Mesothelial cell of epicardium (in vitro differentiated cells): ENCODE measurements at regions not wholly inside any gene's neighbourhood (a gene's known extent, or its start where the extent isn't known, plus 50 kb on each side); places are given as distances from the start of the nearest gene placed in this dataset.

Source experiments
- DNase-seq, 2 experiments: peaks; one replicate each; pipeline ENCODE4 v3.0.0; 2021; ENCODE audit warnings: low spot score in 2 of 2; ENCODE audit not compliant: unreplicated experiment in 2 of 2
- H3K27ac Mint-ChIP-seq: 2 replicates; pipeline ENCODE4 v1.8.0; 2021; ENCODE audit warnings: mixed read lengths
- H3K27me3 Mint-ChIP-seq: 2 replicates; pipeline ENCODE4 v1.8.0; 2021; ENCODE audit warnings: low read depth, mixed read lengths
- H3K36me3 Mint-ChIP-seq: 2 replicates; pipeline ENCODE4 v1.8.0; 2021; ENCODE audit warnings: mixed read lengths
- H3K4me1 Mint-ChIP-seq: 2 replicates; pipeline ENCODE4 v1.8.0; 2021; ENCODE audit warnings: mixed read lengths
- H3K4me3 Mint-ChIP-seq: 2 replicates; pipeline ENCODE4 v1.8.0; 2021; ENCODE audit warnings: mild to moderate bottlenecking, moderate library complexity, mixed read lengths
- H3K9me3 Mint-ChIP-seq: 2 replicates; pipeline ENCODE4 v1.8.0; 2021; ENCODE audit warnings: mixed read lengths
- CTCF ChIP-seq: fragments of 200-600 bp; sonication (generic); IDR thresholded peaks from one replicate; pipeline ENCODE4 v1.5.0; 2021; ENCODE audit warnings: antibody characterized with exemption; ENCODE audit not compliant: unreplicated experiment

DNA sequence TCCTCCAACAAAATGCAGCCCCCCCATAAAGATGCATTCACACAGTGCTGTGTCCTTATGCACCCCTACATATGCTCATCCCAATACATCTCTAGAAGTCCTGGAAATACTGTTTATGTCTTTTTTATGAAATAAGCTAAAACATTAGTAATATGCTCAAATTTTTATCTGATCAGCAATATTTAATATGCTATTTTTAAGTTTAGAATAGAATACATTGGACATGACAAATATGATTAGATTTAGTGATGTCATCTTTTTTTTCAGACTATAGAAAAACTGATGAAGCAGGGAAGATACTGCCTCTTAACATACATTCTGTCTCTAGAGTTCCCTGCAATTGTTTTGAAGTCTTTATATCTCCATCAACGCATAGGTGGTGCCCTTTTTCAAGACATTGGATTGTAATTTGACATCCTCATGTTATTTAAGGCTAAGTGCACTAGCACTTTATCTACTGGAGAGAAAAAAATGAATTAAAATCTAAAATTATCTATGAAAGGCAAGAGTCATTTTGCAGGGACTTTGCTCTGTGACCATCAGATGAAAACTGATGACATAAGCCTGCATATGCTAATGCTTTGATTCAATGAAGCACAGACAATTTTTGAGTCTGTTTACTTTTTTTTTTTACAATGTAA lies 395.3 kb downstream of the LPIN1 start:
- H3K36me3 Mint-ChIP-seq = no peaks in the 10 kb centered on the region
- no peak for DNase-seq
- no peak overlapping the region for H3K27ac Mint-ChIP-seq
- TF ChIP-seq CTCF = no peak
- H3K4me1 Mint-ChIP-seq = no peaks in the 10 kb centered on the region
- H3K4me3 Mint-ChIP-seq = no peak overlapping the region
- H3K27me3 Mint-ChIP-seq = peaks cover 13% of the 10 kb centered on the region
- peaks cover 11% of the 10 kb centered on the region for H3K9me3 Mint-ChIP-seq

DNA sequence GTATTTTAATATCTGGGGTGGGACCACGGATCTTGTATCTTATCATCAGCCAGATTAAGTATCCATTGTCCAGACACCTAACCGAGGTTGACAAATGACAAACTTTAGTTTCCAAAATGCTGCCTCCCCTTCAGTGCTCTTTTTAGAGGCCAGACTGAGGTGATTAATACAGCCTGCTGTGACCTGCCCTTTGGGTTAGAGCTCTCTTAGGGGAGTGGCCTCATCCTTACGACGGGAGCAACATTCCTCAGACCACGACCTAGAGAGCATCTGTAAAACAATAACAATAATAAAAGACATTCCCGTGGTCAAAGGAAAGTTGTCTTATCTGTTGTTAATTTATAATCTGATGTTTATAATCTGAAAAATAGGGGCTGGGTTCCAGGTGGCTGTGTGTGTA lies 405.3 kb downstream of the LPIN1 start:
- Mint-ChIP-seq H3K4me3 (no peak overlapping the region), H3K4me1 (peaks cover 8% of the 10 kb centered on the region), H3K36me3 (no peaks in the 10 kb centered on the region), H3K27ac (no peak overlapping the region), H3K27me3 (no peaks in the 10 kb centered on the region), H3K9me3 (no peaks in the 10 kb centered on the region)
- DNase-seq = no peak
- TF ChIP-seq CTCF = no peak

- Mint-ChIP-seq H3K27ac (no peak overlapping the region), H3K4me1 (peaks cover 8% of the 10 kb centered on the region), H3K27me3 (no peaks in the 10 kb centered on the region), H3K9me3 (no peaks in the 10 kb centered on the region), H3K36me3 (no peaks in the 10 kb centered on the region), H3K4me3 (no peak overlapping the region)
- DNase-seq = no peak
- TF ChIP-seq CTCF = no peak
Observed at GRCh38 chr2:12152888-12153287, 406.5 kb downstream of the LPIN1 start.

GRCh38 chr2:12155303-12156051 lies 409.0 kb downstream of the LPIN1 start:
- Mint-ChIP-seq H3K27me3 (no peaks in the 10 kb centered on the region), H3K27ac (no peak overlapping the region), H3K4me1 (peaks cover 8% of the 10 kb centered on the region), H3K36me3 (no peaks in the 10 kb centered on the region), H3K4me3 (no peak overlapping the region), H3K9me3 (peaks cover 3% of the 10 kb centered on the region)
- no peak for TF ChIP-seq CTCF
- DNase-seq = no peak

DNA sequence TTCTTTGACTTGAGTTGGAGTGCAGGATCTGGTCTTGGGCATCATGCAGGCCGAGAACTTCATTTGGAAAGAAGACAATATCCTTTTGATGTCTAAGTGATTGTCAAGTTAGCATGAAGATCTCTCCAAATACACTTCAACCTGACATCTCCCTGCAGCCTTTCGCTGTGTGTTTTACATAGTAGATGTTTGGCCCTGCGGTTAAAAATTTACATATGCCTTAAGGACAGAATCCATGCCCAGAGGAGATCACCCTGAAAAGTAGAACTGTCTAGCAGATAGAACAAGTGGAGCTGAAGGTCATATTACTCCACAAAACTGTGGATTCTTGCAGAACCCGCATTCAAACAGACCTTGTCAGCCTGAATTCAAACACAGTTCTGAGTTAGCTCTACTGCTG lies 409.9 kb downstream of the LPIN1 start:
- H3K36me3 Mint-ChIP-seq = no peaks in the 10 kb centered on the region
- peaks cover 3% of the 10 kb centered on the region for H3K9me3 Mint-ChIP-seq
- TF ChIP-seq CTCF = no peak
- no peak for DNase-seq
- H3K27me3 Mint-ChIP-seq = no peaks in the 10 kb centered on the region
- no peak overlapping the region for H3K4me3 Mint-ChIP-seq
- peaks cover 8% of the 10 kb centered on the region for H3K4me1 Mint-ChIP-seq
- H3K27ac Mint-ChIP-seq = no peak overlapping the region
